GM21576 (cell line): ENCODE measurements at regions not wholly inside any gene's neighbourhood (a gene's known extent, or its start where the extent isn't known, plus 50 kb on each side); places are given as distances from the start of the nearest gene placed in this dataset.
"Not testable (repeated sequence)": the region's sequence is repeated elsewhere in the genome, so short reads cannot be mapped to it uniquely, and the experiment has no call there.

Source experiments
- ATAC-seq: cut with Tn5 transposase; IDR thresholded peaks from one replicate; pipeline ENCODE4 v1.9.1; 2021; ENCODE audit warnings: mild to moderate bottlenecking, moderate library complexity; ENCODE audit not compliant: unreplicated experiment

- ATAC-seq, result not testable (repeated sequence)
Measured at GRCh38 chrX:84856791-84857190, 146.9 kb upstream of the APOOL start.

GRCh38 chrX:84858771-84859170, 144.9 kb upstream of the APOOL start:
- ATAC-seq, result not testable (repeated sequence)

- no peak for ATAC-seq
Measured at GRCh38 chrX:84865113-84865512, 138.6 kb upstream of the APOOL start.

- ATAC-seq, result not testable (repeated sequence)
Measured at GRCh38 chrX:84870281-84870680, 133.4 kb upstream of the APOOL start.

- ATAC-seq, result not testable (repeated sequence)
Measured at GRCh38 chrX:84872160-84872771, 131.4 kb upstream of the APOOL start.

GRCh38 chrX:84873176-84873575, 130.5 kb upstream of the APOOL start:
- no peak for ATAC-seq

GRCh38 chrX:84876876-84877275, 126.8 kb upstream of the APOOL start:
- ATAC-seq, result no peak

GRCh38 chrX:84893897-84894296, 109.8 kb upstream of the APOOL start:
- no peak for ATAC-seq

GRCh38 chrX:84907324-84907968, 96.2 kb upstream of the APOOL start:
- ATAC-seq, result no peak

GRCh38 chrX:84909151-84909550, 94.5 kb upstream of the APOOL start:
- no peak for ATAC-seq

- no peak for ATAC-seq
Measured at GRCh38 chrX:84924624-84925023, 79.1 kb upstream of the APOOL start.

GRCh38 chrX:84932814-84933213, 70.9 kb upstream of the APOOL start:
- no peak for ATAC-seq

GRCh38 chrX:84933956-84934556, 69.6 kb upstream of the APOOL start:
- no peak for ATAC-seq
